IPS-18a (cell line): ENCODE measurements at regions not wholly inside any gene's neighbourhood (a gene's known extent, or its start where the extent isn't known, plus 50 kb on each side); places are given as distances from the start of the nearest gene placed in this dataset.

Experiments used
- H3K27ac ChIP-seq: one replicate; pipeline ENCODE4 v1.5.1; 2013; ENCODE audit warnings: low read length
- H3K27me3 ChIP-seq: one replicate; pipeline ENCODE4 v1.6.1; 2013; ENCODE audit warnings: mild to moderate bottlenecking, low read length; ENCODE audit not compliant: control insufficient read depth, insufficient read depth
- H3K36me3 ChIP-seq: one replicate; pipeline ENCODE4 v1.6.1; 2013; ENCODE audit warnings: low read depth, low read length; ENCODE audit not compliant: control insufficient read depth
- H3K4me1 ChIP-seq: one replicate; pipeline ENCODE4 v1.6.1; 2013; ENCODE audit warnings: low read depth, low read length; ENCODE audit not compliant: control insufficient read depth
- H3K4me3 ChIP-seq: one replicate; pipeline ENCODE4 v1.5.1; 2013; ENCODE audit warnings: low read length
- H3K9ac ChIP-seq: one replicate; pipeline ENCODE4 v1.6.1; 2013; ENCODE audit warnings: mild to moderate bottlenecking, low read length, moderate library complexity
- H3K9me3 ChIP-seq: one replicate; pipeline ENCODE4 v1.6.1; 2013; ENCODE audit warnings: low read depth, low read length; ENCODE audit not compliant: control insufficient read depth

DNA sequence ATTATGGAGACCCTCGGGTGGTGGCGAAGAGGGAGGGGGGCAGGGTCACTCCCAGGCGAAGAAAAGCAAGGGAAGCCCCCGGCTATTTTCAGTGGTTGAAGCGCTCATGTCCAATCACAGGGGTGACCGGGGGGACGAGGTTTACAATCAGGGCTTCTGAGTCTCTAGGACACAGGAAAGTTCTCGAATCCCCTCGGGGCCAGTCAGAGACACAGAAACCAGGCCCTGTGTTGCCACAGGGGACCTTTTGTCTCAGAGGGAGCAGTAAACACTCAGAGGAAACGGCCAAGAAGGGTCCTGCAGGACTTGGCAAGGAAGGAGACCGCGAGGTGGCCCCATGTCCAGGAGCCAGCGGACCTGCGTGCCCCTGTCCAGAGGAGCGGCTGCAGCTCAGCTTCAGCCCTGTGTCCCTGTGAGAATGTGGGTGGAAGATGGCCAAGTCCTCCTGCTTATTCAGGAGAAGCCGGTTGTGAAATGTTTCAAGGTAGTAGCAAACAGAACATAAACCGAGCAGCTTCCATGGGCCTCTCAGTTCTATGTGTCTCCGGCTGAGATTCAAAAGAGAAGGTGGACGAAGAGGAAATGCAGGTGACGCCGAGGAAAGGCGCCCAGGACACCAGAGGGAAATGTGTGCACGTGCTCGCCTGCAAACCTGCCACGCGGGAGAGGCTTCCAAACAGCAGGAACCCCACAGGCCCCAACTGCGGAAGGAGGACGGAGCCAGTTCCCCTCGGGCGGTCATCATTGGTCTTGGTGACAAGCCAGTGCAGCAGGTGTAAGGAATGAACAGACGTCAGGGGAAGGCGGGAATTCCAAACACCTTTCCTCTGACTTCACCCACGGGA is 357.6 kb downstream of the BRD1 start:
- Histone ChIP-seq H3K27me3 (no peaks in the 10 kb centered on the region), H3K4me3 (no peak overlapping the region), H3K27ac (no peak overlapping the region), H3K4me1 (peaks cover 4% of the 10 kb centered on the region), H3K9me3 (no peaks in the 10 kb centered on the region), H3K36me3 (no peaks in the 10 kb centered on the region), H3K9ac (no peak overlapping the region)

DNA sequence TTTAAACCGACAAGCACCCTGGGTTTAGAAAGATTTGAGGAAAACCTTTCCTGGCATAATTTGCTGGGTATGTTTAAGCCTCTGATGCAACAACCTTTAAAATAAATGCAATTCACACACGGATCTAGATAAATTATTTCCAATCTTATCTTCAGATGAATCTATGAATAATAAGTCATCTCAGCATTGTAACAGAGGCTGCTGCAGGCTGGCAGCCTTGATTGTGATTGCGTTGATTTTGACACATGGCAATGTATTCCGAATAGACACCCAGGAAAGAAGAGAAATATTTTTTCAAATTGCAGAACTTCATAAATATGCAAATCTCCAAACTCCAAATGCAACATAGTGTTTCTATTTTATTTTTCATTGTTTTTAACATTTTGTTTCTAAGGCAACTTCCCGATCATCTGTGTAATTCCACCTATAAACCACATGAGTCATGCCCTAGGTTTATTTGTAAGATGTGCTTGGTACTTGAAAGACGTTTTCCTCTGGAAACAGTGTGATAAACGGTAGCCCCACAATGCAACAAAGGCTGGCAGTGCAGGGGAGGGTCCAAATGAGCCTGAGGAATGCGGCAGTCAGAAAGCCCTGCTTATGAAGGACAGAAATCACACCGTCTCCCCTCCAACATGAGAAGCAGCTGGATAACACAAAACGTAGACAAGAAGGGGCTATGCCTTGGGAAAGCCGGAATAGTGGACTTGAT is 359.0 kb downstream of the BRD1 start:
- no peaks in the 10 kb centered on the region for H3K9me3 ChIP-seq
- no peak overlapping the region for H3K4me3 ChIP-seq
- no peak overlapping the region for H3K9ac ChIP-seq
- H3K36me3 ChIP-seq, result no peaks in the 10 kb centered on the region
- no peak overlapping the region for H3K27ac ChIP-seq
- H3K4me1 ChIP-seq, result peaks cover 4% of the 10 kb centered on the region
- H3K27me3 ChIP-seq, result no peaks in the 10 kb centered on the region

DNA sequence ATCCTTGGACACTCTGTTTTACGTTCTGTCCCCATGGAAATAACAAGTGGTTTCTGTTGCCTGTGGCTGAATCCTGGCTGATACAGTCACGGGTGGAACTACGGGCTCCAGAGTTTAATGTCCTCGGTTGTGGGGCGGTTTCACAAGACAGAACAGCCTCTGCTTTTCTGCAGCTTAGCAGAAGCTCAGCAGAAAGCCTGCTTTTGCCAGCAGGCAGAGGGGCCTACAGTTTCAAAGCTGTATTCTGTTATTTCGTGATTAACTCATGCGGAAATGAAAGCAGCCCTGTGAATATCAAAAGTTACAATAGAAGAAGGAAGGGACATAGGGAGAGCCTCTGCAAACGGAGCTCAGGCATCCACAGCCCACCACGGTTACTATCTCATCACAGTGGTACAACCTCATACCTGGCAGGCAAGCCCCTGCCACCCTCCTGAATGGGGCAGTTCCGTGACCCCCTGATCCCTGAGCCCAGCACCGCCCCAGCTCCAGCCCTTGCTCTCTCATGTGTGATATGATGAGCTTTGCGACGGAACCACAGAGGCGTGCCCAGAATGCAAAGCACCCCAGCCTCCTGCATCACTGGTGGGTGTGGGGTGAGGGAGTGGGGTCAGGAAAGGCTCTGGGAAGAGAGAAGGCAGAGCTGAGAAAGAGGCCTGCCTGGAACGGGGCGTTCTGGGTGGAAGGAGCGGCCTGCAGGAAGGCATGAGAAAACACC is 360.6 kb downstream of the BRD1 start:
- Histone ChIP-seq H3K4me3 (no peak overlapping the region), H3K36me3 (no peaks in the 10 kb centered on the region), H3K27me3 (no peaks in the 10 kb centered on the region), H3K4me1 (peaks cover 4% of the 10 kb centered on the region), H3K9me3 (no peaks in the 10 kb centered on the region), H3K9ac (no peak overlapping the region), H3K27ac (no peak overlapping the region)

DNA sequence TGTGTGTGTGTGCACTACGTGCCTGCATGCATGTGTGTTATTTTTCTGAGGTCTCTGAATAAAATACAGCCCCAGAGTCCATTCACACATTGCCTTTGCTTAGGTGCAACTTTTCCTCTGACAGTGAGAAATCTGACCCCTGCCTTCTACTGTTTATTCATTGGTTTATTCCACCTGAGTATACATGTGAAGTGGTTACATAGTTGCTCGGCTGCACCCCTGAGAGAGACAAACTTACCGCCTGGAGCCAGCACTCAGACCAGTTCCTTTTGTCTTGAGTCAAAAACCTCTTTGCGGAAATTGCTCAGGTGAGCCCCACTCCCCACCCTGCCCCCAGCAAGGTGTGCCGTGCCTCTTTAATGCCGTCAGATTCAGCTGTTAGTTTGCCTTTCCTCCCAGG is 363.6 kb downstream of the BRD1 start:
- Histone ChIP-seq H3K4me1 (peaks cover 4% of the 10 kb centered on the region), H3K27ac (no peak overlapping the region), H3K4me3 (no peak overlapping the region), H3K9ac (no peak overlapping the region), H3K27me3 (no peaks in the 10 kb centered on the region), H3K9me3 (no peaks in the 10 kb centered on the region), H3K36me3 (no peaks in the 10 kb centered on the region)

DNA sequence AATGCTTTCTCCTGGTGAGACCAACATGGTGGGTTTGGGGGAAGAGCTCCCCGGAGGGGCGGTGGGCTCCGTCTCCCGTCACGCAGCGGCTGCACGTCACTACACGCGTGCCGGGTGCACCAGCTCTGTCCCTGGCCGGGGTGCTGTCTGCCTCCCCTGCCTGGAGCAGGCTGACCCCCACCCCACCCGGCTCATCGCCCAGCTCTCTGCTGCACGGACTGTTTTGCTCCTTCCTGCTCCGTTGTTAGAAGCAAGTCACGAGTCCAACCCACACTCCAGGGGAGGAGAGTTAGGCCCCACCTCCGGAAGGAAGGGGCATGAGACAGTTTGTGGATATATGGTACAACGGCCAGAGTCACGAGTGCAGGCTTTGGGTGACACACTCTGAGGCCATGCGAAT is 364.9 kb downstream of the BRD1 start:
- Histone ChIP-seq H3K9ac (no peak overlapping the region), H3K27me3 (no peaks in the 10 kb centered on the region), H3K4me1 (peaks cover 4% of the 10 kb centered on the region), H3K27ac (no peak overlapping the region), H3K36me3 (no peaks in the 10 kb centered on the region), H3K4me3 (no peak overlapping the region), H3K9me3 (no peaks in the 10 kb centered on the region)

DNA sequence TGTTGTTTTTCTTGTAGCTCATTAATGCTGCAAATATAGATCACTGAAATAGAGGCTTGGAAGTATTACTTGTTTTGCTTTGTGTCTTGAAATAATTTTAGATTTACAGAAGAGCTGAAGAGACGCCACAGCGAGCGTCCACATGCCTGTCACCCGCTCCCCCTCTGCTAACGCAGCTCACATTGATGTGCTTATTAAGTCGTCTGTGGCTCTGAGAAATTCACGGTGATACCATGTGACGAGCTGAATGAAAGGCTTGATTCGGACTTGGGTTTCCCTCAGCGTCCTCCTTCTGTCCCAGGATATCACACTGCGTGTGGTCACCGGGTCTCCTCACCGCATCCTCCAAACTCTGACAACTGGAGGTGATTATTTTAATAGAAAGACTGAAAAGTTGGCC is 365.4 kb downstream of the BRD1 start:
- H3K9ac ChIP-seq, result no peak overlapping the region
- no peaks in the 10 kb centered on the region for H3K27me3 ChIP-seq
- H3K27ac ChIP-seq, result no peak overlapping the region
- peaks cover 4% of the 10 kb centered on the region for H3K4me1 ChIP-seq
- H3K9me3 ChIP-seq, result no peaks in the 10 kb centered on the region
- H3K4me3 ChIP-seq, result no peak overlapping the region
- H3K36me3 ChIP-seq, result no peaks in the 10 kb centered on the region

DNA sequence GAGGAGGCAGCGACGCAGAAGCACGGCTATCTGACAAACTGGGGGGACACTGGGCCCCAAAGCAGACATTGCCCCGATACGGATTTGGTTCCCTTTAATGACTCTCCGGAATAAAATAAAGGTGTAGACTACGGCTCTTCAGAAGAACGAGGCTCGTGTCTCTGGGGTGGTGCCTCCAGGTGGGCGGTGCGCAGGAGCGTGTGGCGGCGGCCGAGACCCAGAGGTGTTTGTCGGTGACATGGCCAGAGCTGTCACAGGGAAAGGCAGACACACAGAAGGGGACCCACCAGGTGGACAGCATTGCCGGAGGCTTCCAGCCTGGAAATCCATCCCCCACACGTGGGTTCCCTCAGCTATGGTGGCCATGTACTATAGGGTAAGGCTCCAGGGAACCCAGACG is 366.0 kb downstream of the BRD1 start:
- H3K36me3 ChIP-seq, result no peaks in the 10 kb centered on the region
- H3K27ac ChIP-seq, result no peak overlapping the region
- H3K4me1 ChIP-seq, result no peaks in the 10 kb centered on the region
- H3K27me3 ChIP-seq, result no peaks in the 10 kb centered on the region
- no peaks in the 10 kb centered on the region for H3K9me3 ChIP-seq
- no peak overlapping the region for H3K9ac ChIP-seq
- H3K4me3 ChIP-seq, result no peak overlapping the region

DNA sequence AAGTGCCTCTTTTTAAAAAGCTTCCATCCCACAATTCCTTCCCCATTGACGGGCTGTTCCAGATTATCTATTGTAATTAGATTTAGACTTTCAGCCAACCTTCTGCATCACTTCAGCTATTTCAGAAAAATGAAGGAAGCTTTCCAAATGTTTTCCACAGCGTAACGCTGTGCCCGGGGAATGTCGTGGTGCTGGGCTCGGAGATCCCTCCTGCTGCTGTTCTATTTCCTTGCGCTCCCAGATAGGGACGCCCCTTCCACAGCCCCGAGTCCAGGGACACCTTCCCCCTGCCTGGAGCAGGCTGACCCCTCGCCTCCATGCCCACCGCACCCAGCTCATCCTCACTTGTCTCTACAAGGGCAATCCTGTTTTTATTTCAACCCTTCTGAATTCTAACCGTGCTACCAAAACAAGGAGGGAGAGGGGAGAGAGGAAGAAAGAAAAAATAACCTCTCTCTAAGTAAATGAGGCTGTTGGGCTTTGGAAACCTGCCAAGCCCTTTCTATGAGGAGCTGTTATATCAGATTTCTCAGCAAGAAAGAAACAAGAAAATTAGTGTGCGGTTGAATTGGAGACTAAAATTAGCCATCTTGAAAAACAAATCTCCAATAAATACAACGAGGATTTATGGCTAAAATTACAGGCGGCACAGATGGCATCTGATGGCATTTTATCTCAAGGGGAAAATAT is 366.9 kb downstream of the BRD1 start:
- no peaks in the 10 kb centered on the region for H3K9me3 ChIP-seq
- no peaks in the 10 kb centered on the region for H3K27me3 ChIP-seq
- no peak overlapping the region for H3K27ac ChIP-seq
- no peak overlapping the region for H3K4me3 ChIP-seq
- no peaks in the 10 kb centered on the region for H3K4me1 ChIP-seq
- H3K9ac ChIP-seq, result no peak overlapping the region
- no peaks in the 10 kb centered on the region for H3K36me3 ChIP-seq

DNA sequence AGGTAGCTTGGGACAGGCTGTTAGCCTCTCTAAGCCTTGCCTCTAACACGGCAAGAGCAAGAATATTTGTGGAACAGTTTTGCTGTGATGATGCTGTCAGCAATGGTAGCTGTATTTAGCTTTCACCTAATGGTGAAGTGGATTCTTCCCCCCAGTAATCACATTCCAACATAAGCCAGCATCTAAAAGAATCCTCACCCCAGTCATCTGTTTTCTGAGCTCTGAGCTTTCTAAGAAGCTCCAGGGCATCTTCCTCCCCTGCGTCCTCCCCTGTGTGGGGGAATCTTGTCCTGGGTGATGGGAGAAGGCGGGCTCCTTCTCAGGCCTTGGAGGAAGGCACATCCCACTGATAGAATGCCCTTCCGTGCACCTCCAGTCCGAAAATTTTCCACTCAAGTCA is 367.6 kb downstream of the BRD1 start:
- Histone ChIP-seq H3K9me3 (no peaks in the 10 kb centered on the region), H3K4me1 (no peaks in the 10 kb centered on the region), H3K27ac (no peak overlapping the region), H3K36me3 (no peaks in the 10 kb centered on the region), H3K4me3 (no peak overlapping the region), H3K9ac (no peak overlapping the region), H3K27me3 (no peaks in the 10 kb centered on the region)

DNA sequence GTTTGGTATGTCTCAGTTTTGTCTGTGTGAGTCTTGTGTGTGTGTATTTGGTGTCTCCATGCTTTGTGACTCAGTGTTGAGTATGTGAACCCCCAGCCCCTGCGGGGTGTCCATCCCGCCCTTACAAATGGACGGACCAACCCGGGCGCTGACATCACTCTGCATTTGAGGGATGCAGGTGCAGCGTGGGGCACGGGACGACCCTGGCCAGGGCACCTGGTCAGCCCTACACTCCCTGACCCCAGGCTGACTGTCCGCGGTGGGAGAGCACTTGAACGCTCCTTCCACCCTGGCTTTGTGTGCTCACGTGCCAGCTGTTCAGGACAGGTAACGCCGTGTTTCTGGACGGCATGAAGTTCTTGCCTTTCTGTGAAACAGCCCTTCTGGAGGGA is 369.0 kb downstream of the BRD1 start:
- Histone ChIP-seq H3K9me3 (no peaks in the 10 kb centered on the region), H3K4me3 (no peak overlapping the region), H3K36me3 (no peaks in the 10 kb centered on the region), H3K27ac (no peak overlapping the region), H3K4me1 (no peaks in the 10 kb centered on the region), H3K9ac (no peak overlapping the region), H3K27me3 (no peaks in the 10 kb centered on the region)

DNA sequence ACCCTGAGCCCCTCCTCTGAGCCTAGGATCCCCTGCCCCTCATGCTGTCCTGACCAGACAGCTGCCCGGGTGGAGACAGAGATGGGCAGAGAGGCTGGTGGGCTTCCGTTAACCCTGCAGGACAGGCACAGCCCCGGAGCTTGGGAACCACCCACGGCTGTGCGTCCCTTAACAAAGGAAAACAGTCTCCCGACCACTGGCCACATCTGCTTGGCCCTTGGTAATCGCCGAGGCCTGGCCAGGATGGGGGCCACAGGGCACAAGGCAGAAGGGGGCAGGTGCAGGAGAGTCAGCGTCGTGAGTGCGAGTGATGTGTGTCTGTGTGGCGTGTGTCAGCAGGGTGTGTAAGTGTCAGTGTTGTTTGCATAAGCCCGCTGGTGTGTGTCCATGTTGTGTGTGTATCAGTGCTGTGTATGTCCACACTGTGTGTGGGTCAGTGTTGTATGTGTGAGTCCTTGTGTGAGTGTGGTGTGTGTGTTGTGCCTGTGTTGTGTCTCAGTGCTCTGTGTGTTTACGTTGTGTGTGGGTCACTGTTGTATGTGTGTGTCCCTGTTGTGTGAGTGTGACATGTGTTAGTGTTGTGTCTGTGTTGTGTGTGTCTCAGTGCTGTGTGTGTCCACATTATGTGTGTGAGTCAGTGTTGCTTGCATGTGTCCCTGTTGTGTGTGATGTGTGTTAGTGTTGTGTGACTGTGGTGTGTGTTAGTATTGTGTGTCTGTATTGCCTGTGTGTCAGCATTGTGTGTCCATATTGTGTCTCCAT is 369.5 kb downstream of the BRD1 start:
- H3K9me3 ChIP-seq, result no peaks in the 10 kb centered on the region
- no peaks in the 10 kb centered on the region for H3K27me3 ChIP-seq

More for the DNA sequence above, 369.5 kb downstream of the BRD1 start:
- H3K9ac ChIP-seq, result no peak overlapping the region
- no peak overlapping the region for H3K27ac ChIP-seq
- no peaks in the 10 kb centered on the region for H3K4me1 ChIP-seq
- H3K4me3 ChIP-seq, result no peak overlapping the region
- no peaks in the 10 kb centered on the region for H3K36me3 ChIP-seq
